Tibial nerve (tissue), 4 donors: ENCODE measurements at regions not wholly inside any gene's neighbourhood (a gene's known extent, or its start where the extent isn't known, plus 50 kb on each side); places are given as distances from the start of the nearest gene placed in this dataset.

ENCODE experiments used
- CTCF ChIP-seq, 5 experiments: fragments of 200-600 bp in 3 of 5; fragments of 450-650 bp in 2 of 5; sonication (generic) in 3 of 5; IDR thresholded peaks; one replicate each; pipeline ENCODE4 v1.5.1; 2016 to 2019; ENCODE audit warnings: antibody characterized with exemption in 5 of 5, mild to moderate bottlenecking in 3 of 5, moderate library complexity in 2 of 5
- EP300 ChIP-seq, 2 donors: sonication (generic); formaldehyde crosslinking; IDR thresholded peaks; one replicate each; pipeline ENCODE4 v1.6.1; 2017; ENCODE audit warnings: antibody characterized with exemption in 2 of 2, mild to moderate bottlenecking in 1 of 2
- POLR2A ChIP-seq, 2 donors: fragments of 450-650 bp; IDR thresholded peaks; one replicate each; pipeline ENCODE4 v1.6.1; 2017; ENCODE audit warnings: antibody characterized with exemption in 2 of 2, mild to moderate bottlenecking in 2 of 2, moderate library complexity in 2 of 2

GRCh38 chr1:98404866-98405265, 256.7 kb upstream of the SNX7 start:
- TF ChIP-seq CTCF (IDR thresholded peaks at IDR 0.05) (no peak), POLR2A (IDR thresholded peaks at IDR 0.05) (no peak), EP300 (IDR thresholded peaks at IDR 0.05) (no peak)
